ENCODE measurements at regions not wholly inside any gene's neighbourhood (a gene's known extent, or its start where the extent isn't known, plus 50 kb on each side); places are given as distances from the start of the nearest gene placed in this dataset.

- Histone ChIP-seq H3K27ac (ENCODE audit: low read depth in 2 of 2, low read length in 1 of 2) (no peak overlapping the region), H3K36me3 (replicated peaks in 1 of 2; ENCODE audit: control insufficient read depth in 1 of 2, insufficient read depth in 2 of 2, low read length in 1 of 2) (no peaks in the 10 kb centered on the region), H3K9me3 (no peaks in the 10 kb centered on the region), H3K27me3 (ENCODE audit: insufficient read depth) (no peaks in the 10 kb centered on the region), H3F3A (replicated peaks; ENCODE audit: insufficient read depth) (no peaks in the 10 kb centered on the region), H3K9ac (no peak overlapping the region), H2AFZ (ENCODE audit: low read depth) (no peak overlapping the region), H3K4me2 (no peak overlapping the region), H3K4me3 (ENCODE audit: low read depth in 2 of 2, low read length in 1 of 2) (no peak overlapping the region), H3K4me1 (ENCODE audit: control insufficient read depth in 1 of 2, insufficient read depth in 2 of 2, low read depth in 1 of 2, low read length in 1 of 2) (no peaks in the 10 kb centered on the region), H3K79me2 (ENCODE audit: insufficient read depth) (no peaks in the 10 kb centered on the region), H3K9me2 (no peaks in the 10 kb centered on the region), H4K20me1 (ENCODE audit: insufficient read depth) (no peaks in the 10 kb centered on the region)
- ChIA-PET POLR2A (no interaction called here), CTCF (no interaction called here)
- 7% methylated on average over 1 of the region's 1 CpG for WGBS (ENCODE audit: low lambda C conversion rate)
- no peak for DNase-seq
- TF ChIP-seq TCF12 (IDR thresholded peaks at IDR 0.05) (no peak), NRF1 (IDR thresholded peaks at IDR 0.05; ENCODE audit: low read depth, low read length) (no peak)
Measured at GRCh38 chr4:11866391-11866790, 437.7 kb upstream of the HS3ST1 start.

GRCh38 chr4:11860996-11861395 is 432.3 kb upstream of the HS3ST1 start:
- Histone ChIP-seq H3K9me3 (no peaks in the 10 kb centered on the region; the same call in 1 of the 2 replicates), H3F3A (replicated peaks; ENCODE audit: insufficient read depth) (no peaks in the 10 kb centered on the region), H2AFZ (ENCODE audit: low read depth) (no peak overlapping the region), H3K79me2 (ENCODE audit: insufficient read depth) (no peaks in the 10 kb centered on the region), H3K4me1 (ENCODE audit: control insufficient read depth in 1 of 2, insufficient read depth in 2 of 2, low read depth in 1 of 2, low read length in 1 of 2) (no peaks in the 10 kb centered on the region), H4K20me1 (ENCODE audit: insufficient read depth) (no peaks in the 10 kb centered on the region), H3K27me3 (ENCODE audit: insufficient read depth) (no peaks in the 10 kb centered on the region), H3K9me2 (no peaks in the 10 kb centered on the region), H3K9ac (no peak overlapping the region), H3K4me3 (ENCODE audit: low read depth in 2 of 2, low read length in 1 of 2) (no peak overlapping the region), H3K36me3 (replicated peaks in 1 of 2; ENCODE audit: control insufficient read depth in 1 of 2, insufficient read depth in 2 of 2, low read length in 1 of 2) (no peaks in the 10 kb centered on the region), H3K27ac (ENCODE audit: low read depth in 2 of 2, low read length in 1 of 2) (no peak overlapping the region), H3K4me2 (no peak overlapping the region)
- WGBS (ENCODE audit: low lambda C conversion rate): 3% methylated on average over 1 of the region's 1 CpG
- no peak for DNase-seq
- TF ChIP-seq TAF1 (IDR thresholded peaks at IDR 0.05; ENCODE audit: borderline replicate concordance, low read depth, low read length): no peak
- no peak for TF ChIP-seq RXRA (IDR thresholded peaks at IDR 0.05; ENCODE audit: borderline replicate concordance, low read depth)
- no peak for TF ChIP-seq RFX5 (IDR thresholded peaks at IDR 0.05; ENCODE audit: low read length)
- TF ChIP-seq RCOR1 (IDR thresholded peaks at IDR 0.05; ENCODE audit: low read length): no peak
- no peak for TF ChIP-seq CTCF (IDR thresholded peaks at IDR 0.05)
- no peak for TF ChIP-seq IRF3 (IDR thresholded peaks at IDR 0.05; ENCODE audit: low read depth, low read length)
- no peak for TF ChIP-seq FOXJ3 (CRISPR knock-in tag; IDR thresholded peaks at IDR 0.05)
- TF ChIP-seq CHD2 (IDR thresholded peaks at IDR 0.05; ENCODE audit: low read length, partially characterized antibody): no peak
- no peak for TF ChIP-seq YY1 (IDR thresholded peaks at IDR 0.05; ENCODE audit: low read depth)
- no peak for TF ChIP-seq REST (IDR thresholded peaks at IDR 0.05; ENCODE audit: low read depth, low read length)
- TF ChIP-seq MXI1 (IDR thresholded peaks at IDR 0.05; ENCODE audit: low read depth, low read length): no peak
- no peak for TF ChIP-seq USF1 (IDR thresholded peaks at IDR 0.05; ENCODE audit: borderline replicate concordance, low read depth)
- TF ChIP-seq MAX (IDR thresholded peaks at IDR 0.05; ENCODE audit: low read depth): no peak
- TF ChIP-seq TEAD4 (IDR thresholded peaks at IDR 0.05; ENCODE audit: borderline replicate concordance, insufficient read depth): no peak
- TF ChIP-seq PBX3 (IDR thresholded peaks at IDR 0.05): no peak
- TF ChIP-seq SMC3 (IDR thresholded peaks at IDR 0.05; ENCODE audit: low read depth, low read length): no peak
- ChIA-PET CTCF (interaction anchor here (1.0 kb wide), 1 partner anchor 772 kb away, joined by 3 read pairs; no protein-coding TSS in a partner anchor), POLR2A (no interaction called here)
